ENCODE measurements at regions not wholly inside any gene's neighbourhood (a gene's known extent, or its start where the extent isn't known, plus 50 kb on each side); places are given as distances from the start of the nearest gene placed in this dataset.

DNA sequence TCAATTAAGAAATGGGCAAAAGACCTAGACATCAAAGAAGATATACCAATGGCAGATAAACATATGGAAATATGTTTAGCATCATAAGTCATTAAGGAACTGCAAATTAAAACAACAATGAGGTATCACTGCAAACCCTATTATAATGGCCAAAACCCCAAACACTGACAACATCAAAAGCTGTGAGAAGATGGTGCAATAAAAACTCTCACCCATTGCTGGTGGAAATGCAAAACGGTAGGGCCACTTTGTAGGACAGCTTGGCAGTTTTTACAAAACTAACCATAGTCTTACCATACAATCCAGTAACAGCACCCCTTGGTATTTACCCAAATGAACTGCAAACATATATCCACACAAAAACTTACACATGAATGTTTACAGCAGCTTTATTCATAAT is 213.1 kb downstream of the UBE2E3 start:
- DNase-seq, result no peak

DNA sequence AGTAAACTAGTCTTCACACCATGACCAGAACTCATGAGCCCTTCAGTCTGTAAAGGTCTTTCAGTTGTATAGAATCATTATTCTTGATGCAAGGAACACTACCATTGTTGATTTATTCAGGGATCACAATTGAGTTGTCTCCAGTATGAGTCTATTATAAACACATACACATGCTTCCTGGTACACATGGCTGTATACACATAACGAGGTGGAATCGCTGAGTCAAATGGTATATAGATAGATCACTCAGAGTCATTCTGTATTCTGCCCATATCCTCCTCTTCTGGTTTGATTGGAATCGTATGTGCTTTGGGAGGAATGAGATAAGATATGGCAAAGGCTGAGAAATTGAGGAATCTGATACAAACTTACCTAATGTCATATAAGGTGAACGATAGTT is 216.0 kb downstream of the UBE2E3 start:
- no peak for DNase-seq

DNA sequence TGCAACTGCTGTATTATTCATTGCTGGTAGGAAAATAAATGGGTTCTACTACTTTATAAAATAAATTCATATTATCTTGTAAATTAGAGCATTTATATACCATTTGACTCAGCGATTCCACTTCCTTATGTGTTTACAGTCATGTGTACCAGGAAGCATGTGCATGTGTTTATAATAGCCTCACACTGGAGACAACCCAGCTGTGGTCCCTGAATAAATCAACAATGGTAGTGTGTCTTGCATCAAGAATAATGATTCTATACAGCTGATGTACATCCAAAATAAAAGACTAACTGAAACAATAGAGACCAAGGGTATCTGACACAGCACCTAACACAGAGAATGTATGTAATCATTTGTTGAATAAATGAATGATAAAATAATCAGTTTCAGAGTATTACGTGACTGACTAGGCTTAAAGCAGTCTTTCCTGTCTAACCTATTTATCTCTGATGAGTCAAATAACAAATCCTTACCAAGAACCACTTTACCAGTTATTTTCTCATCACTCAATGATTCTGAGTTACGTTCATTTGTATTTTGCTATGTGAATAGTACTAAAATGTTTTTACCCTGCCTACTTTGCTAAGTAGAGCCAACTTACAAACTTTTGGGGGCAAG is 216.8 kb downstream of the UBE2E3 start:
- DNase-seq, result no peak

DNA sequence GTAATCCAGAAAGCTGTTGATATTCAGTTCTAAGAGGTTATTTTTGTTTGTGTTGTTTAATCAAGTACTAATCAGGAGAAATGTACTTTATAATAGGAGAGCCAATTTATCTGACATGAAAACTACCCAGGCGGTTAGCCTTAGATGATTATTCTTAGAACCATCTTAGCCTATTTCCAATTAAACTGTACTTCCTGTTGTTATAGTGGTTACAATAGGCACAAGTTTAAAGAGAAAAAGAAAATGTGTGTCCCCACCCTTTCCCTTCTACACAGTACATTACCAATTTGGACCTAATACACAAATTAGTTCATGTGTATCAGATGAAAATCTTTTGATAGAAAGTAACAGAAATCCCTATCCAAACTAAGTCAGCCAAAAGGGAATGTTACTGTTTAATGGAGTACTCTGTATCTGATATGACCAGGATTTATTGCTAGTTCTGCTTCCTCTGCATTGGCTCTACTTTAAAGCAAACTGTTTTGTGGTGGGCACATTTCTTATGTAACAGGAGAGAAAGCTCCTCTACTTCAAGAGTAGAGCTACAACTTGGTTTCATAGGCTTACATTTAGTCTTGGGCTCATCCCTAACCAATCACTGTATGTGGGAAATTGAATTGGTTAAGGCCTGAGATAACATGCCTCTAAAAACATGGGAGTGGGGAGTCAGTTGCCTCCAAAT is 217.9 kb downstream of the UBE2E3 start:
- DNase-seq, result no peak

DNA sequence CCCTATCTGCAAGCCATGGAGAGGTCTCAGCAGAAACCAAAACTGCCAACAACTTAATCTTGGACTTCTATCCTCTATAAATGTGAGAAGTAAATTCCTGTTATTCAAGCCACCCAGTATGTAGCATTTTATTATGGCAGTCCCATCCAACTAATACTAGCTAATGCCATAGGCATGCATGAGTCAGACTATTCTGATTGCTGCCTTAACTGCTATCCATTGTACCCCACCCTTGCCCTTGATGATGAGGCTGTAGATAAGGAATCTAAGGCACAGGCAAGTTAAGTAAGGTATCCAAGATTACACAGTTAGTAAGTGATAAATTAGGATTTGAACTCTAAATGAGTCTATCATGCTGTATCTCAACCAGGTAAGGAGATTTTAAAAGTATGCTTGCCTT is 223.0 kb downstream of the UBE2E3 start:
- no peak for DNase-seq

DNA sequence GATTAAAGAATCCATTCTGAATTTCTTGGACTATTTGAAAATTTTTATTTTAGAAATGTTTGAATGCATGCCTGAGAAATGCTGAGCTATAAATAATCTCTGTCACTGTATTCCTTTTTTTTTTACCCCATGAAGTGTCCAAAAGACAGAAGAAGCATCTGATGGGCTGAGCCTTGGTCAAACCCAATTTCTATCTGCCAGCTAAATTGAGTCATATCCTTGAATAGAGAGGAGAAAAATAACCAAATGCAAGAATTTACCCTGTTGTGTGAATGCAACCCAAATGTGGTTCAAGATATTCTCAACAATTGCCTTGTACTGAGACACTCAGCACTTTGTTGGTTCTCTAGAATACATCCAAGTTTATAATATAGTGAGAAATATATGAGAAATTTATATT is 223.5 kb downstream of the UBE2E3 start:
- no peak for DNase-seq

DNA sequence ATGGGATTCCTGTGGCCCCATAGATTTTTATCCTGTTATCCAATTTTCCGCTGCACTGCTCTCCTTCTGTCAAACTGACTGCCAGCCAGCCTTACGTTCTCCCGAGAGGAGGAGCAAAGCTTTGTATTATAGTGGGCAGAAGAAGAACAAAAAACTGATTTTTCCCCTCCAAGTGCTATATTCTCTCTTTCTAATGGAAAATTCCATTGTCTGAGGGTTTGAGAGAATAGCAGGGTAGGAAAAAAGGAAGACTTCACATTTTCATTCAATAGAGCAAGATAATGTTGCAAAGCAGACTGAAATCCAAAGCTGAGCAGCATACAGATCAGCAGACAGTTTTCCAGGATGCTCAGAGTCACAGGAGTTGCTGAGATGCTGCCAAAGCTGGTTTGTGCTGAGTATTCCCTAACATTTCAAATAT is 238.0 kb downstream of the UBE2E3 start:
- DNase-seq, result no peak

DNA sequence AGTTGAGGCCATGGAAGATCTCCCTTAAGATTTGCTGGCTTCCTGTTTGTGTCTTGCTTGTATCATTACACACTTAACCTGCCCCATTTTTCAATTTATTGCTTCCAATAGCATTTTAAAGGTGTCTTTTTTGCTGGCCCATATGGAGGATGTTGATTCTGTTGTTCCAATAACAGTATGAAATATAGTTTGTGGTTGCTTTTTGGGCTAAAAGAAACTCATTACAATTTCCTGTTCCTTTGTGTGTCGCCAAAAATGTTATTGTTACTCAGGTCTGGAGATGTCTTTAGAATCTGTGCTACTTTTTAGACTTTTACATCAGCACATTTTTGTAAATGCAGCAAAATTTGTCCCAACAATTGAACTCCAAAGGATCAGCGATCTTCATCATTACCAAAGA is 234.0 kb upstream of the ITGA4 start:
- DNase-seq, result no peak

DNA sequence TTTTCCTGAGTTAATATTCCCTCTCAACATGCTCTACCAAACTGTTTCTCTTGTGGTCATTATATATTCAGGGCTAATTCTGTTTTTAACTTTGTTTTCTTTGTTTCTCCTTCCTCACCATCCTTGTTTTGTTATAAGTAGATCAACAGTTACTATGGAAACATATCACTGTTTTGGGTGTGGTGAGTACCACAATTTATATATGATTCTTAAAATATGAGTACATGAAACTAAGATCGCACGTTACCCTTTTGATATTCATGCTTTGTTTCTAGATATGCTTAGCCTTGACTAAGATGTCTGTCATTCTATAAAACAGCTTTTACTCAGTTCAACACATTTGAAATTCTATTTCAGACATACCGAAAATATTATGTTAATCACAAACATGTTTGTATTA is 232.3 kb upstream of the ITGA4 start:
- no peak for DNase-seq

DNA sequence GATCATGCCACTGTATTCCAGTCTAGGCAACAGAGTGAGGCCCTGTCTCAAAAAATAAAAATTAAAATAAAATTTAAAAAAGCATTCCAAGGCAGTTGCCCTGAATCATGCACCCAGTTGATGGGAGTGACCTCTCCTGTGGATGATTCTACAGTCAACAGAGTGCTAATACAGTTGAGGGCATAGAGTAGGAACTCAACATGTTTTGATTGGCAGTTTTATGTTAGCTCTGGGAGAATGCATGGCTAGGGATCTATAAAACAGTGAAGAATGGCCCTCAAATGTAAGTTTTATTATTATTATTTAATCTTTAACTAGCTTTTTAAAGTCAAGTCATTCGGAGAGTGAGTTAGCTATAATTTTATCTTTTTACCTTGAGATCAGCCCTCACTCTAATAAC is 228.5 kb upstream of the ITGA4 start:
- DNase-seq, result no peak

DNA sequence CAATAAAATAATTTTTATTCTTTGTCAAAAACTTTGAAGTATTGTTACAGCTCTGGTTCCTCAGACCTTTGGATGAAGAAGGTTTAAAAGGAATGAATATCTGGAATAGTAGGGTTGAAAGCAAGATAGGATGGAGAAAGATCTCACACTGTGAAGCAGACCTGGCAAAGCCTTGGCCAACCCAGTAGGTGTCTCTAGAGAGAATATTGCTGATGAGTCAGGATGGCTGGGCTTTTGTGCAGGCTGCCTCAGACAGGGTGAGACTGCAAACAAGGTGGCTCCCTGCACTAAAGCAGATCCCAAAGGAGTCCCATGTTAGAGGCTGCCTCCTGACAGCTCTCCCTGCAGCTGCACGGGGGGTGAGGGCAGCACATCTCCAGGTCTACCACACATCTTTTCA is 226.0 kb upstream of the ITGA4 start:
- DNase-seq, result no peak

DNA sequence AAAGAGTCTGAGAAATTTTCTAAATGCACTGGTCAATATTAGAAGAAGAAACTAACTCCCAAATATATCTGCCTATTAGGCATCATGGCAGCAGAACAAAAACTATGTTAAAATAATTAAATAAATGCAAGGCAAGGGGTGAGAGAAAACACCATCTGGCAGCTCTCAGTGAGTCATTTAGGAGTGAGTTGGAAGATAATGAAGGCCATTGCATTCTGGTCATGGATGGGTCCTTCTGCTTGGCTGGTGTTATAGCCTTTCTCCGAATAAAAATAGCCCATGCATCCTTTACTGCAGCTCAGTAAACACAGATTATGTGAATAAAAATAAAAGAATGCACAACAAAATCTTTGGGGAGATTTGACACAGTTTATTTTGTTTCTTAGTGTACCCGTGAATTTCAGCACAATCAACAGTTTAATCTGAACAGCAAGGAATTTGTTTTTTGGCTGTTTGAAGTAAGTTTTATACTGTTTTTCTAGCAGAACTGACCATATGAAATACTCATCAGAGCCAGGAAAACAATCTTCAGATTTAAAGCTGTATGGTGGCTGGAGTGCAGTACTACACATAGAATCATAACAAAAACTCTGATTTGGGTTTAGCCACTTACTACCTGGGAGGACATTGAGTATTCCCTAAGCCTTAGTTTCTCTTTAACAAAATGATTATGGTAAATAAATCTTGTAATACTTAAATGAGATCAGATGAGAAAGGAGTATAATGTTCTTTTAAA is 225.1 kb upstream of the ITGA4 start:
- DNase-seq, result no peak

DNA sequence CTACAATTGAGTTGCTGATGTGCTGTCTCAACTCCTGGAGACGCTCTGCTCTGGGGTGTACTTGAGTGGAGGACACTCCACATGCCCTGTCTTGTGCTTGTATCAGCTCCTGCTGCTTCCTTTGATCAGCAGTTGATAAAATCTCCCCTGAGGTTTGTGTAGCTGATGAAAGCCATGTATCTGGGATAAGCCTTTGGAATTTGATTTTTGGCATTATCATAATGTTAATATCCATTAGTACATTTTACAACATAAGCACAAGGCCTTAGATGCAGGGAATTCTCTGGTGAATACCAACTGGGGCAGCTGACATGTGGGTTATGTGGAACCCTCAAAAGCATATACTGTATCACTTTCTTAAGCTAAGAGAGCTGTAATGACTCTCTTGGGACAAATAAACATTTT is 222.7 kb upstream of the ITGA4 start:
- DNase-seq, result no peak

DNA sequence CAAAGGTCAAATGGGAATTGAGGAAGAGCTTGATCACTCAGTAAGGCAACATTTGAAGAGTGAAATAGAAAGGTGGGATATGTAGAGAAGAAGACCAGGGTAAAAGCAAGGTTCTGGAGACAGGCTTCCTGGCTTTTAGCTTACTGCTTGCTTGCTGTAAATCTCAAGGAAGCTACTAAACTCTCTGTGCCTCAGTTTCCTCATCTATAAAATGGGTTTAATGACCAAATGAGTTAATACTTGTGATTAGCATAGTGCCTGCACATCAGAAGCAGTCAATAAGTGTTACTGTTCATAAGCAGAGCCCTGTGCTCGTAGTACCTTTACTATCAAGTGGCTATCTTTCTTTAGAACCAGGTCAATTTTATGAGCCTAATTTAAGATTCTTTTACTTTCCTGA is 222.2 kb upstream of the ITGA4 start:
- DNase-seq, result no peak

DNA sequence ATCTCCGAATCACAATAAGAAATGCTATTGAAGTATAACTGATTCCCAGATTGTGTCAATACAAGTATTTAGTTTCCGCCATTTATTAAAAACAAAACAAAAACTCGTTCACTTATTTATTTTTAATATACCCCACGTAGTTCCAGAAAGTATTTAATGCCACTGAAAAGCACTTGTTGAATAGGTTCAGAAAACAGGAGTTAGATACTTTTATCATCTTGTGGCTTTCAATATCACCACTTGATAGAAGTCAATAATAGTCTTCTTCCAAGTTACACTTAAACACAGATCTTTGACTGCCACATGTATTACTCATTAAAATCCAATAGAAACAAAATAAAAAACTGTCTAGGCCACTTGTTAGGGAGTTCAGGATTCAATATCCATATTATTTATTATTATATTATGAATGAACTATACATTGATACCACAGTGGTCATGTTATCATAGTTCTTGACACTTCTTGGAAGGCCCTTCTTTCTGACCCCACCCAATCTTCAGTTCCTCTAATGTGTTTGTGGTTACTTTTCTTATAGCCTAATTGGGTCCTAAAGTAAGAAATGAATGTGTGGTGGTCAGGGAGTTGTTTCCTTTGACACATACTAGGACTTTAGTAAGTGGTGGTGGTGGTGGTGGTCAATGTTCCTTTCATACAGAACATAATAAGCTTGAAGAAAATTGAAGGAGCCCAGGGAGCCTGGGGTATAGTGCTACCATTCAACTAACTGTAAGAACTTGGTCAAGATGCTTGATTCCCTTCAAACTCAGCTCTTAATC is 221.3 kb upstream of the ITGA4 start:
- no peak for DNase-seq

DNA sequence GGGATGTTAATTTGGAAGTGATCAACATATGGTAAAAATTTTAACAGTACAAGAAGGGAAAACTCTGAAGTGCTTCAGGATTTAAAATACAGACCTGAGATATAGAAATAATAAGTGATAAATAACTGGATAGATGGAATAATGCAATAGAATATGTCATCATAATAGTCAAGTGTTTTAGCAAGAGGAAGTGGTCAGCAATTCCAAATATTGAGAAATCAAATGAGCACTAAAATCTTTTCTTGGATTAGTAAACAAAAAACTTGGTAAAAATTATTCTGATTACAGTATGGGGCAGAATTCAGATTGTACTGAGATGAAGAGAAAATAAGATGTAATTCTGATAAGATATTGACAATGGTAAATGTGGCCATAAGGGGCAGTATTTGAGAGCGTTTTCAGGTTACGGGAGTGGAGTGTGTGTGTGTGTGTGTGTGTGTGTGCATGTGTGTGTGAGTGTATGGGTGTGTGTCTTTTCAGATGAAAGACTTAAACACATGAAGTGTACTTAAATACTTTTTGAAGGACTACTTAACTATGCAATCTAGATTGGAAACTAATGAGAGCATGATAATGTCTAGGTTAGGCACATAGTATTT is 217.9 kb upstream of the ITGA4 start:
- DNase-seq, result no peak

DNA sequence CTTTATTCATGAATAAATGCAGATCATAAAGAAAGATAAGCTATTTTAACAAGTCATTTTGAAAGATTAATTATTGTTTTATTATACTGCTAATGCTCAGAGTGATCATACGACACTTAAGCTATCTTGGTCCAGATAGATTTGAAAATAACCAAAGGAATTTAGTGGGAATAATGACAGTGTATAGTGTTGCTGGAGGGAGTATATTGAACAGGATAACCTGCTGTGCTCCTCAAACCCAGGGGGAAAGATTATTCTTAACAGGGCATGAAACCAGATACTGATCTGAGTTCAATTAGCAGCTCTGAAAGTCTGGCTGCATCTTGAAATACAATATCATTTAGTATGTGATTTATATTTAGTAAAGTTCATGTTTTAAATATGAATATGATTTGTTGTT is 216.3 kb upstream of the ITGA4 start:
- no peak for DNase-seq

DNA sequence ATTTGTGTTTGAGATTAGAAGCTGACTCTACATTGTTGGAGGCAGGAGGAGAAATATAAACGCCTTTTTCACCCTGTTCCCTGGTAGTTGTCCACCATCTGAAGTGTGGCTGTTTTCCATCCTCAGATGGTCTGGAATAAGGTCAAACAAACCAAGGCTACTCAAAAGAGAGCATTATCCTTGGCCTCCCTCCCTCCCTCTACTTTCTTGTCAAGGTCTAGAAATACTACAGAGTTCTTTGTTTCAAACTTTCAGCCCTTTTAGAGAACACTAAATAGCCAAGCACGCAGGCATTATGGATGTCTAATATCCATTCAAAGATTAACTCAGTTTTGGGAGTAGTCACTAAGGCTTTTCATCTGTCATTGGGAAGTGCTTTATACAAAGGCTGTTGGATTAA is 215.8 kb upstream of the ITGA4 start:
- DNase-seq, result no peak

DNA sequence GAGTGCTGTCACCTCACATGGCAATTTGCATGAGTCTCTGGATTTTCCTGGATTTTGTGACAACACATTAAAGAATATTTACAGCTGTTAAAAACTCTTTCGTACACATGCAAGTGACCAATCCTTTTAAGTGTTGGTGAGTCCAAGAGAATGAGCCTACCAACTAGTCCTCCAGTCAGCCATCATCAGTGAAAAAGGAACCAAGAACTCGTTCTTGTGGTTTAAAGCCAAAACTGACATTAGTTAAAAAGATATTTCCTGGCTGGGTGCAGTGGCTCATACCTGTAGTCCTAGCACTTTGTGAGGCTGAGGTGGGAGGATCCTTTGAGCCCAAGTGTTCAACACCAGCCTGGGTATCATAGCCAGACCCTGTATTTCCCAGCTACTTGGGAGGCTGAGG is 215.4 kb upstream of the ITGA4 start:
- no peak for DNase-seq

DNA sequence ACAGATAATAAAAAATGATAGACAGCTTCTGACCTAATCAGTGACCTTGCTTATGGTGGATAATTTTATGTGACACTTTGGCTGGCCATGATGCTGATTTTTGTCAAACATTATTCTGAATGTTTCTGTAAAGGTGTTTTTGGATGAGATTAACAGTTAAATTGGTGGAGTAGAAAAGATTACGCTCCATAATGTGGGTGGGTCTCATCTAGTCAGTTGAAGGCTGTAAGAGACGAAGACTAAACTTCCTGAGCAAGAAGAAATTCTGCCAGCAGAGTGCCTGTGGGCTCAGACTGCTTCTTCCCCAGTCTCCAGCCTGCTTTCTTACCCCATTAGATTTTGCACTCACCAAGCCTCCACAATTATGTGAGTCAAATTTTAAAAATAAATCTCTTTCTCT is 214.9 kb upstream of the ITGA4 start:
- no peak for DNase-seq

DNA sequence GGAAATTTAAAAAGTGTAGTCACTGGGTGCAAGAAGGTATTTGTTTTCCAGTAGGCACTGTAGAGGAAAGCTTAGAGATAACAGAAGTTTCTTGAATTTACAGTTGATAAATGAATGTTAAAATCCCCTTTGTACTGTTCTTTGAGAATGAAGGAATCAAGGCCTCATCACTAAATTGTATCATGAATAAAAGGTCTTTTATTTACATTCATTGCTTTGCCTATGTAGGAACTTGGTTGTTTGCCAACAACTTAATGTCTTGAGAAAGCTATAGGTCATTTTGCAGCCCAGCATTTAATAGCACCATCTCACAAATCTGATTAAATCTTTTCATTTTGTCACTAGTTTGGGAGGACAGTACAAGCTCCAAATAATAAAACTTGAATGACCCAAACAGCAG is 213.9 kb upstream of the ITGA4 start:
- DNase-seq, result no peak

DNA sequence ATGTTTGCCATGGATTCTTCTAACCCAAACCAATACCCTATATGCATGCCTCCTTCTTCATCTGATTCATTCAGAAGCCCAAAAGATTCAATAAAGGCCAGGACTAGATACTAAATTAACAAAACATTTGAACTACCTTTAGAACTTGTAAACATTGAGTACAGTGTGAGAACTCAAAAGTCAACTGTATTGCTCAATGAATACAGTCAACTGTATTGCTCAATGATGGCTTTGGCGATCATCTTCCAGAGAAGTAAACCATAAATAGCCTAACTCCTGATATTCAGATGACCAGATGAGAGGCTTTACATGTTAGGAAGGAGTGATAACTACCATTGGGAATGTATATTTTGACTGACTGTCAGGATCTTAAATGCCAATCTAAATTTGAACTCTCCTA is 206.5 kb upstream of the ITGA4 start:
- no peak for DNase-seq

Data from NK-92 treated with Interleukin-12 subunit alpha and Interleukin-12 subunit beta, amount 100 ng/mL, for 24 hours (cell line).